ENCODE measurements at regions not wholly inside any gene's neighbourhood (a gene's known extent, or its start where the extent isn't known, plus 50 kb on each side); places are given as distances from the start of the nearest gene placed in this dataset.
"Not testable (repeated sequence)": the region's sequence is repeated elsewhere in the genome, so short reads cannot be mapped to it uniquely, and the experiment has no call there.

DNA sequence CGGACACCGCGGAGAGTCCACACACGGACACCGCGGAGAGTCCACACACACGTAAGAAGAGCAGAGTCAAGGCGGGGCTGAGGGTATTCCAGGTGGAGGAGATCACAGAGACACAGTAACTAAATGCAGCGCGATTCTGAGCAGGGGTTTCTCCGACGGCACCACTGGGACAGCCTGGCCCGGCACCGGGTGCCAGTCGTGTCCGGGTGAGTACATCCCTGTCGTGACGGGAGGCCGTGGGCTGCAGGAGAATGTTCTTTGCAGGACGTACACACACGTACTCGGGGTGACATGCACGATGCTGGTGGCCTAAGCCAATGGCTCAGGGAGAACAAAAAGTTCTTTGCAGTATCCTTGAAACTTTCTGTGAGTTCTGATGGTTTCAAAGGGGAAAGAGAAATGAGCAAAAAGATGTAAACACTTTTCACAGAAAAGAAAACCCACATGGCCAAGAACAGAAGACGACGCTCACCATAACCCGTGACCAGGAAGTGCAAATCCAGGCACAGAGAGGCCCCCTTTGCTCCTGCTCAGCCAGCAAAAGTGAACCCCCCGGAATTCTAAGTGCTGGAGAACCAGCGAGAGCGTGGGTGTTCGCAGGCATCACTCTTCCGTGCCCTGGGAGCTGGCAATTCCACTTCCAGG is 53.7 kb upstream of the METRNL start:
- DNase-seq = no peak
- BruUV-seq (replicated peaks) = no TSS peak
- intact Hi-C loops (cut with micrococcal nuclease; ENCODE audit: unreplicated experiment) = no loop called here
- TF ChIP-seq, protein P1, sequence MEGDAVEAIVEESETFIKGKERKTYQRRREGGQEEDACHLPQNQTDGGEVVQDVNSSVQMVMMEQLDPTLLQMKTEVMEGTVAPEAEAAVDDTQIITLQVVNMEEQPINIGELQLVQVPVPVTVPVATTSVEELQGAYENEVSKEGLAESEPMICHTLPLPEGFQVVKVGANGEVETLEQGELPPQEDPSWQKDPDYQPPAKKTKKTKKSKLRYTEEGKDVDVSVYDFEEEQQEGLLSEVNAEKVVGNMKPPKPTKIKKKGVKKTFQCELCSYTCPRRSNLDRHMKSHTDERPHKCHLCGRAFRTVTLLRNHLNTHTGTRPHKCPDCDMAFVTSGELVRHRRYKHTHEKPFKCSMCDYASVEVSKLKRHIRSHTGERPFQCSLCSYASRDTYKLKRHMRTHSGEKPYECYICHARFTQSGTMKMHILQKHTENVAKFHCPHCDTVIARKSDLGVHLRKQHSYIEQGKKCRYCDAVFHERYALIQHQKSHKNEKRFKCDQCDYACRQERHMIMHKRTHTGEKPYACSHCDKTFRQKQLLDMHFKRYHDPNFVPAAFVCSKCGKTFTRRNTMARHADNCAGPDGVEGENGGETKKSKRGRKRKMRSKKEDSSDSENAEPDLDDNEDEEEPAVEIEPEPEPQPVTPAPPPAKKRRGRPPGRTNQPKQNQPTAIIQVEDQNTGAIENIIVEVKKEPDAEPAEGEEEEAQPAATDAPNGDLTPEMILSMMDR (IDR thresholded peaks at IDR 0.05; ENCODE audit: unreplicated experiment) = no peak
- no peaks in the 10 kb centered on the region for H3K27me3 Mint-ChIP-seq (ENCODE audit: unreplicated experiment)
- peaks cover 5% of the 10 kb centered on the region for H3K36me3 Mint-ChIP-seq (ENCODE audit: insufficient read depth, unreplicated experiment)
- peaks cover 3% of the 10 kb centered on the region for H3K9me3 Mint-ChIP-seq (ENCODE audit: low read depth, unreplicated experiment)
- no peak overlapping the region for H3K4me3 Mint-ChIP-seq (ENCODE audit: low read depth, unreplicated experiment)
- no peak overlapping the region for H3K27ac Mint-ChIP-seq (ENCODE audit: unreplicated experiment)
- CTCF ChIA-PET = no interaction called here
- no peaks in the 10 kb centered on the region for H3K4me1 Mint-ChIP-seq (ENCODE audit: low read depth, unreplicated experiment)

DNA sequence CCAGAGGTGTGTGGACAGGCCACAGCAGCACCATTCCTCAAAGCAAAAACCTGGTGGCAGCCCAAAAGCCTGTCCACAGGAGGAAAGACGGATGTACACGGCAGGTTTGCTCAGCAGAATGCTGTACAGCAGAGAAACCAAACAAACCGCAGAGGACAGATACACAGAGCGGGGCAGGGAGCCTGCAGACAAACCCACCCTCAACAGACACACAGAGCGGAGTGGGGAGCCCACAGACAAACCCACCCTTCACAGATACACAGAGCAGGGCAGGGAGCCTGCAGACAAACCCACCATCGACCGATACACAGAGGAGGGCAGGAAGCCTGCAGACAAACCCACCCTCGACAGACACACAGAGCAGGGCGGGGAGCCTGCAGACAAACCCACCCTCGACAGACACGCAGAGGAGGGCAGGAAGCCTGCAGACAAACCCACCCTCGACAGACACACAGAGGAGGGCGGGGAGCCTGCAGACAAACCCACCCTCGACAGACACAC is 53.0 kb upstream of the METRNL start:
- Mint-ChIP-seq H3K36me3 (ENCODE audit: insufficient read depth, unreplicated experiment) (peaks cover 5% of the 10 kb centered on the region), H3K27ac (ENCODE audit: unreplicated experiment) (no peak overlapping the region), H3K4me3 (ENCODE audit: low read depth, unreplicated experiment) (no peak overlapping the region), H3K27me3 (ENCODE audit: unreplicated experiment) (no peaks in the 10 kb centered on the region), H3K9me3 (ENCODE audit: low read depth, unreplicated experiment) (peaks cover 3% of the 10 kb centered on the region), H3K4me1 (ENCODE audit: low read depth, unreplicated experiment) (no peaks in the 10 kb centered on the region)
- no peak for DNase-seq
- BruUV-seq (replicated peaks) = no TSS peak
- intact Hi-C loops (cut with micrococcal nuclease; ENCODE audit: unreplicated experiment) = no loop called here
- CTCF ChIA-PET = no interaction called here
- TF ChIP-seq, protein P1 (IDR thresholded peaks at IDR 0.05; ENCODE audit: unreplicated experiment) = no peak

DNA sequence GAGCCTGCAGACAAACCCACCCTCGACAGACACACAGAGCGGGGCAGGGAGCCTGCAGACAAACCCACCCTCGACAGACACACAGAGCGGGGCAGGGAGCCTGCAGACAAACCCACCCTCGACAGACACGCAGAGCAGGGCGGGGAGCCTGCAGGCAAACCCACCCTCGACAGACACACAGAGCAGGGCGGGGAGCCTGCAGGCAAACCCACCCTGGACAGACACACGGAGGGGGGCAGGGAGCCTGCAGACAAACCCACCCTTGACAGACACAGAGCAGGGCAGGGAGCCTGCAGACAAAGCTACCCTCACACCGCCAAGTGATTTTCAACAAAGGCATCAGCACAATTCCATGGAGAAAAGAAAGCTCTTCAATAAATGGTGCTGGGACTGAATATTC is 52.5 kb upstream of the METRNL start:
- H3K4me1 Mint-ChIP-seq (ENCODE audit: low read depth, unreplicated experiment); CTCF ChIA-PET; H3K9me3 Mint-ChIP-seq (ENCODE audit: low read depth, unreplicated experiment); DNase-seq; H3K27ac Mint-ChIP-seq (ENCODE audit: unreplicated experiment); H3K27me3 Mint-ChIP-seq (ENCODE audit: unreplicated experiment); intact Hi-C loops (cut with micrococcal nuclease; ENCODE audit: unreplicated experiment); H3K4me3 Mint-ChIP-seq (ENCODE audit: low read depth, unreplicated experiment); BruUV-seq (replicated peaks); H3K36me3 Mint-ChIP-seq (ENCODE audit: insufficient read depth, unreplicated experiment): not testable (repeated sequence)

DNA sequence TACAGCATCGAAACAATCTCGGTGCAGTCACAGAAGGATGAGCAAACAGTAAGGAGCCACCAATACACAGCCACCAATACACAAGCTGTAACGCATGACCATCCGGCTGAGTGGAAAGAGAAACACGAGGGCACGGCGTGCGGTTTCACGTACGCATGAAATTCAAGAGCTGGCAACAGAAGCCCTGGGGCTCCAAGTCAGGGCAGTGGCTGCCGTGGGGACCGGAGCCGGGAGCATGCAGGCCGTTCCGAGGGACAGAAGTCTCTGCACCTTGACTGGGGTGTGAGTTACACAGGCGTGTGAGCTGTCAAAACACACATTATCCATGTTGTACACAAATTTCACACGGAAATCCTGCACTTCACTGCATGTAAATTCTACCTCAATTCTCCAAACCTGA is 50.6 kb upstream of the METRNL start:
- Mint-ChIP-seq H3K4me3 (ENCODE audit: low read depth, unreplicated experiment) (no peak overlapping the region), H3K27ac (ENCODE audit: unreplicated experiment) (no peak overlapping the region), H3K27me3 (ENCODE audit: unreplicated experiment) (no peaks in the 10 kb centered on the region), H3K9me3 (ENCODE audit: low read depth, unreplicated experiment) (peaks cover 5% of the 10 kb centered on the region), H3K4me1 (ENCODE audit: low read depth, unreplicated experiment) (no peaks in the 10 kb centered on the region), H3K36me3 (ENCODE audit: insufficient read depth, unreplicated experiment) (peaks cover 10% of the 10 kb centered on the region)
- intact Hi-C loops (cut with micrococcal nuclease; ENCODE audit: unreplicated experiment) = no loop called here
- no peak for DNase-seq
- no TSS peak for BruUV-seq (replicated peaks)
- CTCF ChIA-PET = no interaction called here
- TF ChIP-seq, protein P1 (IDR thresholded peaks at IDR 0.05; ENCODE audit: unreplicated experiment) = no peak

DNA sequence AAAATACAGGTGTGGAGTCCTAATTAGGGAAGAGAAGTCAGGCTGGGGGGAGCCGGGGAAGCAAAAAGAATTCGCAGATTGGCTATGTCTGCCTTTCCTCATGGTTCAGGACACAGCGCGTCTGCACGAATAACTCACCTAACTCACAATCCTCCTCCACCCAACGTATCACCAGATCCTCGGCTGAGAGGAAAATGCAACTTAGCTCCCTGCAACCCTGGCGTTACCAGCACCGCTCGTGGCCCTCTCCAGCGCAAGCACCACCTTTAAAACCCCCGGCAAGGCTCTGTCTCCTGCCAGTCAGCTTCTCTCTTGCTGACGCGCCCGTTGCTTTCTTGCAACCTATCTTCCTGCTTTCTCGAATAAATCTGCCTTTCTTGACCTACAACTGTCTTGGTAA is 49.8 kb upstream of the METRNL start:
- BruUV-seq (replicated peaks) = no TSS peak
- intact Hi-C loops (cut with micrococcal nuclease; ENCODE audit: unreplicated experiment) = no loop called here
- CTCF ChIA-PET = no interaction called here
- Mint-ChIP-seq H3K36me3 (ENCODE audit: insufficient read depth, unreplicated experiment) (peaks cover 10% of the 10 kb centered on the region), H3K9me3 (ENCODE audit: low read depth, unreplicated experiment) (peaks cover 7% of the 10 kb centered on the region), H3K4me1 (ENCODE audit: low read depth, unreplicated experiment) (no peaks in the 10 kb centered on the region), H3K4me3 (ENCODE audit: low read depth, unreplicated experiment) (no peak overlapping the region), H3K27me3 (ENCODE audit: unreplicated experiment) (no peaks in the 10 kb centered on the region), H3K27ac (ENCODE audit: unreplicated experiment) (no peak overlapping the region)
- TF ChIP-seq, protein P1 (IDR thresholded peaks at IDR 0.05; ENCODE audit: unreplicated experiment) = no peak
- DNase-seq = no peak

Data from Calu3 (cell line).